HL-60 (cell line): ENCODE measurements at regions not wholly inside any gene's neighbourhood (a gene's known extent, or its start where the extent isn't known, plus 50 kb on each side); places are given as distances from the start of the nearest gene placed in this dataset.

Experiments used
- POLR2AphosphoS5 ChIP-seq: IDR thresholded peaks from 2 replicates; pipeline ENCODE4 v1.6.1; 2012; ENCODE audit warnings: low read depth
- TF ChIP-seq, protein P1 (sequence below): IDR thresholded peaks from one replicate; pipeline ENCODE4 v1.5.1; 2011; ENCODE audit warnings: low read length, control low read depth, inconsistent platforms; ENCODE audit not compliant: insufficient read depth

- no peak for TF ChIP-seq POLR2AphosphoS5
- TF ChIP-seq, protein P1, sequence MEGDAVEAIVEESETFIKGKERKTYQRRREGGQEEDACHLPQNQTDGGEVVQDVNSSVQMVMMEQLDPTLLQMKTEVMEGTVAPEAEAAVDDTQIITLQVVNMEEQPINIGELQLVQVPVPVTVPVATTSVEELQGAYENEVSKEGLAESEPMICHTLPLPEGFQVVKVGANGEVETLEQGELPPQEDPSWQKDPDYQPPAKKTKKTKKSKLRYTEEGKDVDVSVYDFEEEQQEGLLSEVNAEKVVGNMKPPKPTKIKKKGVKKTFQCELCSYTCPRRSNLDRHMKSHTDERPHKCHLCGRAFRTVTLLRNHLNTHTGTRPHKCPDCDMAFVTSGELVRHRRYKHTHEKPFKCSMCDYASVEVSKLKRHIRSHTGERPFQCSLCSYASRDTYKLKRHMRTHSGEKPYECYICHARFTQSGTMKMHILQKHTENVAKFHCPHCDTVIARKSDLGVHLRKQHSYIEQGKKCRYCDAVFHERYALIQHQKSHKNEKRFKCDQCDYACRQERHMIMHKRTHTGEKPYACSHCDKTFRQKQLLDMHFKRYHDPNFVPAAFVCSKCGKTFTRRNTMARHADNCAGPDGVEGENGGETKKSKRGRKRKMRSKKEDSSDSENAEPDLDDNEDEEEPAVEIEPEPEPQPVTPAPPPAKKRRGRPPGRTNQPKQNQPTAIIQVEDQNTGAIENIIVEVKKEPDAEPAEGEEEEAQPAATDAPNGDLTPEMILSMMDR, result no peak
Observed at GRCh38 chr7:106589198-106589879, 71.6 kb downstream of the CCDC71L start.
